ENCODE measurements at regions not wholly inside any gene's neighbourhood (a gene's known extent, or its start where the extent isn't known, plus 50 kb on each side); places are given as distances from the start of the nearest gene placed in this dataset.

GRCh38 chr4:55218041-55218440 is 92.6 kb upstream of the KDR start:
- TF ChIP-seq, protein P1, sequence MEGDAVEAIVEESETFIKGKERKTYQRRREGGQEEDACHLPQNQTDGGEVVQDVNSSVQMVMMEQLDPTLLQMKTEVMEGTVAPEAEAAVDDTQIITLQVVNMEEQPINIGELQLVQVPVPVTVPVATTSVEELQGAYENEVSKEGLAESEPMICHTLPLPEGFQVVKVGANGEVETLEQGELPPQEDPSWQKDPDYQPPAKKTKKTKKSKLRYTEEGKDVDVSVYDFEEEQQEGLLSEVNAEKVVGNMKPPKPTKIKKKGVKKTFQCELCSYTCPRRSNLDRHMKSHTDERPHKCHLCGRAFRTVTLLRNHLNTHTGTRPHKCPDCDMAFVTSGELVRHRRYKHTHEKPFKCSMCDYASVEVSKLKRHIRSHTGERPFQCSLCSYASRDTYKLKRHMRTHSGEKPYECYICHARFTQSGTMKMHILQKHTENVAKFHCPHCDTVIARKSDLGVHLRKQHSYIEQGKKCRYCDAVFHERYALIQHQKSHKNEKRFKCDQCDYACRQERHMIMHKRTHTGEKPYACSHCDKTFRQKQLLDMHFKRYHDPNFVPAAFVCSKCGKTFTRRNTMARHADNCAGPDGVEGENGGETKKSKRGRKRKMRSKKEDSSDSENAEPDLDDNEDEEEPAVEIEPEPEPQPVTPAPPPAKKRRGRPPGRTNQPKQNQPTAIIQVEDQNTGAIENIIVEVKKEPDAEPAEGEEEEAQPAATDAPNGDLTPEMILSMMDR (IDR thresholded peaks at IDR 0.05), result no peak
- no peak for TF ChIP-seq POLR2A (IDR thresholded peaks at IDR 0.05)
